HG02870 (cell line): ENCODE measurements at regions not wholly inside any gene's neighbourhood (a gene's known extent, or its start where the extent isn't known, plus 50 kb on each side); places are given as distances from the start of the nearest gene placed in this dataset.
"Not testable (repeated sequence)": the region's sequence is repeated elsewhere in the genome, so short reads cannot be mapped to it uniquely, and the experiment has no call there.

Source experiments
- ATAC-seq: cut with Tn5 transposase; IDR thresholded peaks from one replicate; pipeline ENCODE4 v1.9.1; 2021; ENCODE audit warnings: mild to moderate bottlenecking, moderate library complexity; ENCODE audit not compliant: unreplicated experiment

DNA sequence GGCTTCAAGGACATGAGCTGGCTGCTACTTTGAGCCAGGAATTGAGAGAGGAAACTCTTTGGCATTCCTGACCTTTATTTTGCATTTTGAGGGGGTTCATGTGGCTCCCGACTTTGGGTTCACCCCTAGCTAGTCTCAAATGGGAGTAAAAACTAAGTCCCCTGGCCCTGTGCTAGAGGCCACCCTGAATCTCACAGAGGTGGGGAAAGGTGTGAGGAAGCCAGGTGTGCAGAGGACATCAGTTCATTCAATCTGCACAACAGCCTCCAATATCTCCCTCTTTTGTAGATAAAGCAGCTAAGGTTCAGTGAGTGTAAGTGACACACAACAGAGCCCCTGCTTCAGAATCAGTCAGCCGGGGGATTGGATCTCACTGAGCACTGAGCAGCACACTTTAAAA, 325.7 kb downstream of the DCDC2C start:
- ATAC-seq = no peak

- no peak for ATAC-seq
Measured at GRCh38 chr2:4039896-4040295, 336.5 kb downstream of the DCDC2C start.

DNA sequence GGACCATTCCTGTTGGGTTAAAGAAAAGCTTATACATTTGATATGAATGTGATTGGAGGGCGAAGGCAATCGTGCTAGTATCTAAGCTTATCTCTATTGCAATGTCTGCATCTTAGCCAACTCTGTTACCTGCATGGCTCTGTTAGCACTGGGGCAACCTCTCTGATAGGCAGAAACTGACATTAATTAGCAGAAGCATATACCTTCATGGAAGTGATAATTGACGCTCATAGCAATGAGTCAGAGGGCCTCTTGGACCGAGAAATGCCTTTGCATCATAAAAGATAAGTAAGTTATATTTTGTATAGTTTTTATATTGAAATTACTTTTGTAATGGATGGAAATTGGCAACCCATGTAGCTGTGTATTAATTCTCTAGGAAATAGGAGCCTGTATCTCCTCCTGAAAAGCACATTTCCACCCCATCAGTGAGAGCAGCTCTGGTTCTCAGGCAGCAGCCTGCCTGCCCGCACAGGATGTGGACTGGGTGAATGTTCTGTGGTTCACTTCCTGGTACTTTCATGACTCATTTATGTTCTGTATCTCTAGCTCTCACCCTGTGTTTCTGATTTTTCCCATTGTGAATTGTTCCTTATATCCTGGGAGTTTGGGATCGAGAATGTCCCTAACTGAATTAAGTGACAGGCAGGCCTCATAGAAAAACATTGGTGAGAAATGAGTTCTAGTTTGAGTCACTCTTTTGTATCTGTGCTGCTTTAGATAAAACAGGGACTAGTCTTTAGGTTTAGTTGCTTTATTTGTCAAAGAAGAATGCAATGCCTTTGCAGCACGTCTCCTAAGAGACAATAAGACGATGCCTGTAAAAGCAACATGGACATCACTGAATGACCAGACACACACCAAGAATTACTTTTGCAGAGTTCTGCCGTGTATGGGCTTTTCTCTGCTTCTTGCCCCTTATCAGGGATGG, 344.9 kb downstream of the DCDC2C start:
- peak; percentile 48 for ATAC-seq

DNA sequence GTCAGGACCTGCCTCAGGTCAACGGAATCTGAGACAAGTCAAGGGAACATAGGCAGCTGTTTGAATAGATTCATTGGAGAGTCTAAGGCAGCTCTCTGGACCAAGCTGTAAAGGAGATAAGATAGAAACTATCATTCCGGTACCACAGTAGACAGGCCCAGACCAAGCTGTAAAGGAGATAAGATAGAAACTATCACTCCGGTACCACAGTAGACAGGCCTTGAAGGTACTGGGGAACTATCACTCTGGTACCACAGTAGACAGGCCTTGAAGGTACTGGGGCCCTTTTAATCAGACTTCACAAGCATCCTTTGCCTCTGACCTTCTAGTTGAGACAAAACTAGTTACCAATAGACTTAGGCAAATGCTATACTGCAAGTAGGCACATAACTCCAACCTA, 346.1 kb downstream of the DCDC2C start:
- no peak for ATAC-seq

- ATAC-seq = no peak
Measured at GRCh38 chr2:4053769-4054493, 350.6 kb downstream of the DCDC2C start.

GRCh38 chr2:4066217-4066616, 362.8 kb downstream of the DCDC2C start:
- ATAC-seq = no peak

- no peak for ATAC-seq
Measured at GRCh38 chr2:4073026-4073569, 369.7 kb downstream of the DCDC2C start.

DNA sequence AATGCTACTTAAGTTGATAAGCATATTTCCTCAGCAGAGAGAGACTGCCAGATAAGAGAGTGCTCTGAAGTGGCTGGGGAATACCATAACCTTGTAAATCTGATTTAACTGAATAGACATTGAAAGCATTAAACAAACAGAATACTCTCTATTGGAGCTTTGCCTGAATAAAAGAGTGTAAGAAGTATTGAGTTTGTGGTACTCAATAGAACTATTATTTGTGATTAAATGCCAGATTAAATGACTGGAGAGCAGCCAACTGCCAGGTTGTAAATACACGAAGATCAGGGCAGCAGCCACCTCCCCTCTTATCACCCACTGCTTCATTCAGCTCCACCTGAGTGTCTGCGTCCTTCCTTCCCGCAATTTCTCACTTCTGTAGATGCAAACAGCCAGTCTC, 373.6 kb downstream of the DCDC2C start:
- ATAC-seq = no peak

DNA sequence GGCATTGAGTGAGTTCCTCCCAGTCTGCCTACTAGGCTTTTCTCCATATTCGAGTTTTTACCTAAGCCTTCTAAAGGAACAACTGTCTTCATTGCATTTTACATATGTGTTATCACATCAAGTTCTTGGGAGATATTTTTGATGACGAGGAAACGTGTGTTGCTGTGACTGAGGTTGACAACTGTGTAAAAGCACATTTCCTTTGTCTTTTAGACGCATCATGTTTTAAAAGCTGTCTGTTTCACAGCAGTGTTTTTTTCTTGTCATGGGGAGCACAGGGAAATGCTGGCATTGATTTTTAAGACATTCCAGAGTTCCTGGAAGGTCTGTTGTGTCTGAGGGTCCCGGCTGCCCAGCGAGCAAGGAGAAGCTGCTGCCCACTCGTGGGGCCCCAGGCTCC, 381.8 kb downstream of the DCDC2C start:
- ATAC-seq = no peak

- no peak for ATAC-seq
Measured at GRCh38 chr2:4090668-4091630, 387.6 kb downstream of the DCDC2C start.

GRCh38 chr2:4091869-4092268, 388.5 kb downstream of the DCDC2C start:
- ATAC-seq = no peak

GRCh38 chr2:4094743-4095142, 391.4 kb downstream of the DCDC2C start:
- no peak for ATAC-seq

- ATAC-seq = no peak
Measured at GRCh38 chr2:4096978-4097766, 393.8 kb downstream of the DCDC2C start.

DNA sequence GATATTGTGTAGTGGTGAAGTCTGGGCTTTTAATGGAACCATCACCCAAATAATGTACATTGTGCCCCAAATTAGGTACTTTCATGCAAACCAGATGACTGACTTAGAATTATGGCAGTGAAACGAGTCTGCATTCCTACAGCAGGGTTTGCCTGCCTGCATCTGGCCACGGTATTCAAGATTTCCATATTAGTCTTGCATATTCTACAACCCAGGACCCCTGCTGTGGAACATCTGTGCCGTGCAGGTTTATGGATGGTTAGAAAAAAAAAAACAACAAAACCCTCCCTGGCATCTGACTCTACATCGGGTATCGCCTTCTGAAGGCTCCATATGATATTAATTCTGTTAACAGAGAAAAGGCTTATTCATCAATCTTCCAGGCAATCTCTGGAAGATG, 394.8 kb downstream of the DCDC2C start:
- no peak for ATAC-seq

- no peak for ATAC-seq
Measured at GRCh38 chr2:4101936-4102335, 398.6 kb downstream of the DCDC2C start.

- no peak for ATAC-seq
Measured at GRCh38 chr2:4107179-4107578, 403.8 kb downstream of the DCDC2C start.

DNA sequence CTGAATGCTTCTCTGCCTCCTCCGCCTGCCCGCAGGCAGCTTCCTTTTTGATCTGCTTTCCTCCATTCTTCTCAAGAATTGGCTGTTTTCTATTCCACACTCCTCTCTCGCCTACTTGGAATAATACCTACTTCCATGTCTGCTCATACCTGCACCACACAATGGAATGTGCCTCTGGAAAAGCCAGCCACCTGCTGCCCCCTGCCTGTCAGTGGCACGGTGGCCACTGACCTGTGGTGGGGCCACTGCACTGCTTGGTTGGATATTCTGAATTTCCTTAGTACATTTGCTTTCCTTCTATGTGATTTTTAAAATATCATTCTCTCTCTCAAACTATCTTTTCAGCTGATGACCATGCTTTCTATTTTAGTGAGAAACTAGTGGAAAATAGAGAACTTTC, 406.9 kb downstream of the DCDC2C start:
- ATAC-seq = no peak

DNA sequence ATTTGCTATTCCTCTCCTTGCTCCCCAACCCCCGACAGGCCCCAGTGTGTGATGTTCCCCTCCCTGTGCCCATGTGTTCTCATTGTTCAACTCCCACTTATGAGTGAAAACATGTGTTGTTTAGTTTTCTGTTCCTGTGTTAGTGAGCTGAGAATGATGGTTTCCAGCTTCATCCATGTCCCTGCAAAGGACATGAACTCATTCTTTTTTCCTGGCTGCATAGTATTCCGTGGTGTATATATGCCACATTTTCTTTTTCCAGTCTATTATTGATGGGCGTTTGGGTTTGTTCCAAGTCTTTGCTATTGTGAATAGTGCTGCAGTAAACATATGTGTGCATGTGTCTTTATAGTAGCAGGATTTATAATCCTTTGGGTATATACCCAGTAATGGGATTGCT, 412.1 kb downstream of the DCDC2C start:
- ATAC-seq = not testable (repeated sequence)

GRCh38 chr2:4122726-4123125, 419.4 kb downstream of the DCDC2C start:
- no peak for ATAC-seq

DNA sequence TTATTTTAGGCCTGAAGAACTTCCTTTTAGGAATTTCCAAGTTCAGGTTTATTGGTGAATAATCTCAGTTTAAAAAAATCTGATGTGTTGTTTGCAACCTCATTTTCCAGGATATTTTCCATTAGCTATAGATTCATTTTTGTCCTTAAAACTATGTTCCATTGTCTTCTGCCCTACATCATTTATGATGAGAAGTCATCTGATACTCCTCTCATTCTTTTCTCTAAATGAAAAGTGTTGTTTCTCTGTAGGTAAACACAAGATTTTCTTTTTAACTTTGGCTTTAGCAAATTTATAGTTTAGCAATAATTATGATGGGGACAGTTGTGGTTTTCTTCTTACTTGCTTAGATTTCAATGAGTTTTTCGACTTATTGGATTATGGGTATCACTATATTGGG, 427.3 kb downstream of the DCDC2C start:
- no peak for ATAC-seq
